ENCODE measurements at regions not wholly inside any gene's neighbourhood (a gene's known extent, or its start where the extent isn't known, plus 50 kb on each side); places are given as distances from the start of the nearest gene placed in this dataset.

DNA sequence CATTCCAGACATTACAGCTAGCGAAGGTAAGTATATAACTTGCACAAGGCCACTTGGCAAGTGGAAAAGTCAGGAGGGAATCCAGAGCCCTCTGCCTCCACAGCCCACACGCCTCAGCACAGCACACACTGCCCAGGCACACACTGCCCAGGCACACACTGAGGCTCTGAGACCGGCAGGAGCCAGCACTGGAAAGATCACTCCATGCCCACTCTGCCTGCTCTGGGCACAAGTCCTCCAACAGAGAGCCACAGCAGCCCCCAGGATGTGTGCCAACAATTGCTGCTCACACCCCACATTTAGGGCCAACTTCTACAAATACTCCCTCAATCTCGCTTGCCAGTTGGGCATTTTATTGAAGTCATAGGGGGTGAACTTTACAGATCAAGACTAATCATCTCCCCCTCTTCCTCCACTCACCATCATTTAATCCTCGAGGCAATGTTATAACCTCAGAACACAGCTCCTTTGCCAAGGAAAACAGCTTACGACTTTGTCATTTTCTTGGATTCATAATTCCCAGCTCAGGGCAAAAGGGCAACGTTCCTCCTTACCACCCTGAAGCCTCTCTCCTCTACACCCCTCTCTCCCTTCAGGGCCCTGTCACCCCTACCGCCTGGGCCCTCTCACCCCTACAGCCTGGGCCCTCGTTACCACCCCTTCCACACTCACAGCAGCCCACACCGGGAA is 53.0 kb upstream of the TPM1 start:
- no peak for DNase-seq (ENCODE audit: low read depth)

DNA sequence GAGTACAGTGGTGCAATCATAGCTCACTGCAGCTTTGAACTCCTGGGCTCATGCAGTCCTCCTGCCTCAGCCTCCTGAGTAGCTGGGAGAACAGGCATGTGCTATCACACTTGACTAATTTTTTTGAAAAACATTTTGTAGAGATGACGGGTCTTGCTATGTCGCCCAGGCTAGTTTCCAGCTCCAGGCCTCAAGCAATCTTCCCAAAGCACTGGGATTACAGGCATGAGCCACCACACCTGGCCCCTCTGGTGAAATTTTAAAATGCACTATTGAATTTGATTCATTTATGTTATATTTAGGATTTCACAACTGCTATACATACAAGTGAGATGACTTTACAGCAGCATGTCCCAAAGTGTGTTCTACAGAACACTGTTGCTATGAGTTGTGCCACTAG is 50.8 kb upstream of the TPM1 start:
- no peak for DNase-seq (ENCODE audit: low read depth)

DNA sequence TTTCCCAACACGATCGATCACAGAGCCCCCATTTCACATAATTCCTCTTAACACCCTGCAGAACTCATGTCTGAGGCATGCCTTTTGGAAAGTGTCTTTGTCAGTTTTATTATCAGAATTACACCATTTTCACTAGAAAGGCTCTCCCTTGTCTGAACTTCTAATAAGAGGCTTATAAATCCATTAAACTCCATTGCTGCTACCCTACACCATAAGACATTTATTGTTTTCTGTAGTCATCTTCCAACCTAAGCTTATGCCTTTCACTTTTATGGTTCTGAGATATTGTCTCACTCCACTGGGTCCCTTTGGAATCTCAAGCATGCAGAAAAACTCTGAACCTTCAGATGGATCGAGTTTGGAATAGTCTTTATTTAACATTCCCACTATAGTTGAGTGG is 50.2 kb upstream of the TPM1 start:
- DNase-seq (ENCODE audit: low read depth): no peak

Measured in activated gamma-delta T cell treated with anti-CD3 and anti-CD28 coated beads, Interleukin-2, amount 50 U/mL, for 16 hours (primary cell).